Adrenal gland (tissue), 9 donors: ENCODE measurements at regions not wholly inside any gene's neighbourhood (a gene's known extent, or its start where the extent isn't known, plus 50 kb on each side); places are given as distances from the start of the nearest gene placed in this dataset.

ENCODE experiments used
- DNase-seq, 7 donors: peaks; one replicate each; pipeline ENCODE4 v3.0.0-alpha.2; 2019 to 2020
- H3K27ac ChIP-seq, 5 donors: fragments of 200-600 bp; sonication (generic) in 4 of 5; 1 replicate in 3 of 5; 2 replicates in 2 of 5; pipeline versions ENCODE4 v1.5.1 to v1.8.0; 2016 to 2020; ENCODE audit warnings: mild to moderate bottlenecking in 1 of 5
- H3K27me3 ChIP-seq: fragments of 200-600 bp; 2 replicates; pipeline ENCODE4 v1.8.0; 2021
- H3K36me3 ChIP-seq, 2 donors: fragments of 200-600 bp; replicated peaks in 1 of 2; 1 replicate in 1 of 2; 2 replicates in 1 of 2; pipeline versions ENCODE4 v1.5.1 to v1.8.0; 2018 to 2022
- H3K4me1 ChIP-seq, 2 donors: fragments of 200-600 bp; replicated peaks in 1 of 2; 1 replicate in 1 of 2; 2 replicates in 1 of 2; pipeline versions ENCODE4 v1.5.1 to v1.8.0; 2018 to 2021
- H3K4me3 ChIP-seq, 4 donors: fragments of 200-600 bp; sonication (generic) in 3 of 4; one replicate each; pipeline ENCODE4 v1.5.1; 2016 to 2018
- H3K9me3 ChIP-seq, 3 donors: fragments of 200-600 bp; sonication (generic) in 1 of 3; replicated peaks in 1 of 3; 1 replicate in 2 of 3; 2 replicates in 1 of 3; pipeline versions ENCODE4 v1.5.1 to v1.8.0; 2016 to 2021
- POLR2A ChIP-seq, 2 donors: fragments of 450-650 bp; IDR thresholded peaks; one replicate each; pipeline ENCODE4 v1.6.1; 2017; ENCODE audit warnings: antibody characterized with exemption in 2 of 2, mild to moderate bottlenecking in 2 of 2, moderate library complexity in 1 of 2
- WGBS, 4 donors: extraction: QIAGEN DNeasy Blood & Tissue Kit in 2 of 4; methylation state at CpG; one replicate each; pipeline versions ENCODE4 v1.1.5 to v1.1.7; 2013 to 2017; 5-methylcytosine and 5-hydroxymethylcytosine counted together
- intact Hi-C, 2 donors: fragments of 100-400 bp; cut with DNase I; formaldehyde crosslinking; loops; one replicate each; pipeline versions ENCODE4 v1.14.1 to v1.15.0; 2022 to 2023
- TF ChIP-seq, protein P1 (sequence below), 6 experiments: fragments of 450-650 bp in 4 of 6; fragments of 200-600 bp in 2 of 6; sonication (generic) in 1 of 6; IDR thresholded peaks; 1 replicate in 5 of 6; 2 replicates in 1 of 6; pipeline versions ENCODE4 v1.5.1 to v1.8.0; 2016 to 2021; ENCODE audit warnings: antibody characterized with exemption in 6 of 6, mild to moderate bottlenecking in 2 of 6, moderate library complexity in 1 of 6
- donor health status: healthy with polysubstance abuse.
- donor health status: Bipolar disorder and iron deficiency.
- donor health status: DM: yes; HTN: yes; CAD: no.
- donor health status: DM: no; HTN: no; CAD: no.
- donor health status: DM: no; HTN: no; CAD: no.

DNA sequence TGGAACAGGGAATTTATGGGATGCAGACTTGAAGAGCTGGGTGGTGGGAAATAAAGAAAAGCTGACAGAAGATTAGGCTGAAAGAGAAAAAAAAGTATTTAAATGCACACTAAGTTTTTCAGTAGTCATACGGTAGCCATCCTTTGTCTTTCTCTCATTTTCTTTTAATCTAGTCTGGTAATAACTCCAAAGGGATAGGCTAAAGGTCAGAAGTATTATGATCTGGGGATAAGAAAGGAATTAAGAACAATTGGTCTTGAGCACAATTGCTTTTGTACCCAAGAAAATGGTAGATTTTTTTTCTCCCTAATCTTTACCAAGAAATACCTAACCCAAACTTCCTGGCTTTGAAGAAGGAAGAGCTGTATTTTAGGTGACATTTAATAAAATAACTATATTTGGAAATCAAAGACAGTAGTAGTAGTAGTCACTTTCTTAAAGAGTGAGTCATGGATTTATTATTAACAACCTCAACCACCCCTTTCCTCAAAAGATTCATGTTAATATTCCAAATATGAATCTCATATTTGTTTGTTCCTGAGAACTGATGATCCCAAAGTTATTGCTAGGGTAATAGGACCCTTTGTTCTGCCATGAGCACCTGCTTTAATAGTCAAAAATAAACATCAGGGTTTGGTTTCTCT, 120.2 kb upstream of the ODAD2 start:
- Histone ChIP-seq H3K27ac (no peak overlapping the region), H3K27me3 (no peaks in the 10 kb centered on the region), H3K9me3 (no peaks in the 10 kb centered on the region), H3K36me3 (no peaks in the 10 kb centered on the region), H3K4me1 (peaks cover 7 to 16% of the 10 kb centered on the region in 2 donors), H3K4me3 (no peak overlapping the region)
- no peak for DNase-seq
- WGBS, 4 donors: 70 to 97% (median 79%) methylated on average over 1 of the region's 1 CpG
- TF ChIP-seq, protein P1, sequence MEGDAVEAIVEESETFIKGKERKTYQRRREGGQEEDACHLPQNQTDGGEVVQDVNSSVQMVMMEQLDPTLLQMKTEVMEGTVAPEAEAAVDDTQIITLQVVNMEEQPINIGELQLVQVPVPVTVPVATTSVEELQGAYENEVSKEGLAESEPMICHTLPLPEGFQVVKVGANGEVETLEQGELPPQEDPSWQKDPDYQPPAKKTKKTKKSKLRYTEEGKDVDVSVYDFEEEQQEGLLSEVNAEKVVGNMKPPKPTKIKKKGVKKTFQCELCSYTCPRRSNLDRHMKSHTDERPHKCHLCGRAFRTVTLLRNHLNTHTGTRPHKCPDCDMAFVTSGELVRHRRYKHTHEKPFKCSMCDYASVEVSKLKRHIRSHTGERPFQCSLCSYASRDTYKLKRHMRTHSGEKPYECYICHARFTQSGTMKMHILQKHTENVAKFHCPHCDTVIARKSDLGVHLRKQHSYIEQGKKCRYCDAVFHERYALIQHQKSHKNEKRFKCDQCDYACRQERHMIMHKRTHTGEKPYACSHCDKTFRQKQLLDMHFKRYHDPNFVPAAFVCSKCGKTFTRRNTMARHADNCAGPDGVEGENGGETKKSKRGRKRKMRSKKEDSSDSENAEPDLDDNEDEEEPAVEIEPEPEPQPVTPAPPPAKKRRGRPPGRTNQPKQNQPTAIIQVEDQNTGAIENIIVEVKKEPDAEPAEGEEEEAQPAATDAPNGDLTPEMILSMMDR (IDR thresholded peaks at IDR 0.05): no peak
- TF ChIP-seq POLR2A (IDR thresholded peaks at IDR 0.05): no peak
- intact Hi-C loops: no loop called here

GRCh38 chr10:28113202-28113601, 114.3 kb upstream of the ODAD2 start:
- H3K4me3 ChIP-seq: no peak overlapping the region
- intact Hi-C loops: no loop called here
- no peaks in the 10 kb centered on the region for H3K27me3 ChIP-seq
- H3K27ac ChIP-seq: no peak overlapping the region
- no peaks in the 10 kb centered on the region for H3K4me1 ChIP-seq
- no peak for DNase-seq
- TF ChIP-seq, protein P1 (IDR thresholded peaks at IDR 0.05): no peak
- TF ChIP-seq POLR2A (IDR thresholded peaks at IDR 0.05): no peak
- WGBS, 4 donors: 67 to 95% (median 87%) methylated on average over 3 of the region's 3 CpGs
- no peaks in the 10 kb centered on the region for H3K9me3 ChIP-seq
- no peaks in the 10 kb centered on the region for H3K36me3 ChIP-seq

DNA sequence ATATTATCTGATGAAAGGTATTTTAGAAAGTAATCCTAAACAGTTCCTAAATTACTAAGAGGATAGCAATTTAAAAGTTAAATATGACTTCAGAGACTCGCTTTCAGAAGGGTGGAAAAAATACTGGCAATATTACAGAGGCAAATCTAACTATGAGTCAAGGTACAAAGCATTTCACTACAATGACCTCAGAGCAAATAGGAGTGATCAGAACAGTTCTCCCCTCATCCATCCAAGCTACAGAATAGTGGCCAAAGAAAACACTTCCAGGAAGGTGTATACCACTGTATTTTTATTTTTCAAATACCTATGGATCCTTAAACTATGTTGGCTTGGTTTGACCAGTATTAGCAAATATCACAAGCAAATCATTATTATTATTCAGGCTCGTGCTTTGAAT, 112.8 kb upstream of the ODAD2 start:
- Histone ChIP-seq H3K27me3 (no peaks in the 10 kb centered on the region), H3K36me3 (no peaks in the 10 kb centered on the region), H3K9me3 (no peaks in the 10 kb centered on the region), H3K4me1 (no peaks in the 10 kb centered on the region), H3K4me3 (no peak overlapping the region), H3K27ac (no peak overlapping the region)
- intact Hi-C loops: no loop called here
- 73 to 80% (median 78%) methylated on average over 2 of the region's 2 CpGs for WGBS, 4 donors
- TF ChIP-seq POLR2A (IDR thresholded peaks at IDR 0.05): no peak
- TF ChIP-seq, protein P1 (IDR thresholded peaks at IDR 0.05): no peak
- no peak for DNase-seq

DNA sequence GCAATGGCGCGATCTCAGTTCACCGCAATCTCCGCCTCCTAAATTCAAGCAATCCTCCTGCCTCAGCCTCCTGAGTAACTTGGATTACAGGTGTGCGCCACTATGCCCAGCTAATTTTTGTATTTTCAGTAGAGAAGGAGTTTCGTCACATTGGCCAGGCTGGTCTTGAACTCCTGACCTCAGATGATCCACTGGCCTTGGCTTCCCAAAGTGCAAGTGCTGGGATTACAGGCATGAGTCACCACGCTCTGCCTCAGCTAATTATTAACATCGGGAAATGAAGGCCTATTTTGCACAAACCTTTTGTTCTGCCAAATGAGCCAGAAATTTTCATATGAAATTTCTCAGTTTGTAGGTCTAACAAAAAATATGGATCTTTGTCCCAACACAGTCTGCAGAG, 106.7 kb upstream of the ODAD2 start:
- Histone ChIP-seq H3K27ac (no peak overlapping the region), H3K27me3 (no peaks in the 10 kb centered on the region), H3K4me3 (no peak overlapping the region), H3K4me1 (no peaks in the 10 kb centered on the region), H3K36me3 (no peaks in the 10 kb centered on the region), H3K9me3 (no peaks in the 10 kb centered on the region)
- 73 to 85% (median 74%) methylated on average over 8 of the region's 8 CpGs for WGBS, 4 donors
- intact Hi-C loops: no loop called here
- no peak for DNase-seq
- TF ChIP-seq POLR2A (IDR thresholded peaks at IDR 0.05): no peak
- TF ChIP-seq, protein P1 (IDR thresholded peaks at IDR 0.05): no peak
